HCT116 (cell line): ENCODE measurements at regions not wholly inside any gene's neighbourhood (a gene's known extent, or its start where the extent isn't known, plus 50 kb on each side); places are given as distances from the start of the nearest gene placed in this dataset.

Source experiments
- ATAC-seq: fragments of 200-7000 bp; cut with Tn5 transposase; 2 replicates; pipeline ENCODE4 v1.9.1; 2020; ENCODE audit warnings: mild to moderate bottlenecking, moderate library complexity
- BruUV-seq: library from RNA; stranded (reverse); fragments of 400-500 nt; replicated peaks from 2 replicates; lab custom pipeline; 2021; lab: Mats Ljungman, UMichigan
- CTCF ChIA-PET: fragments of 300-600 bp; sonication (Branson Sonifier 250); formaldehyde crosslinking; loops from one replicate; lab custom pipeline; 2021; ENCODE audit warnings: antibody characterized with exemption; lab: Charles Lee
- POLR2A ChIA-PET: fragments of 300-600, 350-600 bp; sonication (Branson Sonifier 250); formaldehyde crosslinking; loops from one replicate; lab custom pipeline; 2021; ENCODE audit warnings: antibody characterized with exemption; lab: Charles Lee
- RAD21 ChIA-PET, 2 experiments: fragments of 300-600 bp; sonication (Branson Sonifier 250); formaldehyde crosslinking; loops; one replicate each; lab custom pipeline; 2023; ENCODE audit warnings: low total read pairs in 2 of 2; ENCODE audit not compliant: uncharacterized antibody in 2 of 2, unreplicated experiment in 2 of 2, low non-redundant PET in 1 of 2; lab: Charles Lee
- DNase-seq: peaks from one replicate; pipeline ENCODE4 v3.0.0-alpha.2; 2010; ENCODE audit warnings: low read depth, low spot score
- H2AFZ ChIP-seq: fragments of 200-600 bp; shearing (Covaris generic), sonication (generic); 2 replicates; pipeline ENCODE4 v1.6.1; 2017; ENCODE audit warnings: low read depth, mixed run types, mixed read lengths, antibody characterized with exemption, low read length; ENCODE audit not compliant: poor library complexity, severe bottlenecking
- H3K27ac ChIP-seq: 2 replicates; pipeline ENCODE4 v1.5.1; 2012; ENCODE audit warnings: low read depth, low read length
- H3K27me3 ChIP-seq: fragments of 200-600 bp; sonication (generic); 2 replicates; pipeline ENCODE4 v1.6.1; 2016; ENCODE audit warnings: mixed run types, low read length, mixed read lengths; ENCODE audit not compliant: insufficient read depth
- H3K36me3 ChIP-seq, 2 experiments: fragments of 200-500 bp in 1 of 2; fragments of 200-600 bp in 1 of 2; sonication (Bioruptor generic) in 1 of 2; sonication (generic) in 1 of 2; 2 replicates each; pipeline versions ENCODE4 v1.5.1 to v1.6.1; 2014 to 2016; ENCODE audit warnings: low read length in 2 of 2, inconsistent platforms in 1 of 2, mixed read lengths in 1 of 2, mixed run types in 1 of 2; ENCODE audit not compliant: insufficient read depth in 2 of 2, control insufficient read depth in 1 of 2
- H3K4me1 ChIP-seq, 2 experiments: fragments of 200-600 bp in 1 of 2; sonication (generic) in 1 of 2; 2 replicates each; pipeline versions ENCODE4 v1.5.1 to v1.6.1; 2012 to 2017; ENCODE audit warnings: low read length in 2 of 2, inconsistent platforms in 1 of 2, mild to moderate bottlenecking in 1 of 2, mixed read lengths in 1 of 2, mixed run types in 1 of 2, moderate library complexity in 1 of 2; ENCODE audit not compliant: insufficient read depth in 2 of 2, control insufficient read depth in 1 of 2
- H3K4me2 ChIP-seq: fragments of 200-600 bp; sonication (generic); 2 replicates; pipeline ENCODE4 v1.6.1; 2017; ENCODE audit warnings: mixed run types, low read length, mixed read lengths
- H3K4me3 ChIP-seq, 2 experiments: fragments of 200-600 bp in 1 of 2; sonication (generic) in 1 of 2; replicated peaks in 1 of 2; 2 replicates each; pipeline ENCODE4 v1.5.1; 2011 to 2016; ENCODE audit warnings: low read length in 2 of 2, control low read depth in 1 of 2, low read depth in 1 of 2, mild to moderate bottlenecking in 1 of 2, mixed read lengths in 1 of 2, mixed run types in 1 of 2
- H3K79me2 ChIP-seq: fragments of 200-600 bp; sonication (generic); 2 replicates; pipeline ENCODE4 v1.6.1; 2017; ENCODE audit warnings: mild to moderate bottlenecking, mixed run types, low read length, moderate library complexity, mixed read lengths; ENCODE audit not compliant: insufficient read depth
- H3K9ac ChIP-seq: fragments of 200-600 bp; sonication (generic); 2 replicates; pipeline ENCODE4 v1.6.1; 2016; ENCODE audit warnings: low read length, mixed read lengths
- H3K9me2 ChIP-seq: fragments of 200-600 bp; sonication (generic), shearing (Covaris generic); 2 replicates; pipeline ENCODE4 v1.6.1; 2017; ENCODE audit warnings: mixed run types, mild to moderate bottlenecking, moderate library complexity; ENCODE audit not compliant: insufficient read depth
- H3K9me3 ChIP-seq, 2 experiments: fragments of 200-500 bp in 1 of 2; fragments of 200-600 bp in 1 of 2; sonication (Bioruptor generic) in 1 of 2; sonication (generic) in 1 of 2; 2 replicates each; pipeline ENCODE4 v1.6.1; 2014 to 2017; ENCODE audit warnings: low read length in 2 of 2, mixed read lengths in 2 of 2, inconsistent platforms in 1 of 2, low read depth in 1 of 2, mild to moderate bottlenecking in 1 of 2, mixed run types in 1 of 2, moderate library complexity in 1 of 2; ENCODE audit not compliant: control insufficient read depth in 1 of 2, insufficient read depth in 1 of 2
- H4K20me1 ChIP-seq: fragments of 200-600 bp; sonication (generic), shearing (Covaris generic); 2 replicates; pipeline ENCODE4 v1.6.1; 2017; ENCODE audit warnings: mixed run types, mild to moderate bottlenecking, moderate library complexity; ENCODE audit not compliant: insufficient read depth
- CTCF ChIP-seq, 3 experiments: fragments of 200-600 bp in 1 of 3; sonication (generic) in 1 of 3; IDR thresholded peaks in 2 of 3; conservative IDR thresholded peaks in 1 of 3; 2 replicates each; pipeline ENCODE4 v1.5.1; 2012 to 2017; ENCODE audit warnings: low read depth in 2 of 3, low read length in 2 of 3, antibody characterized with exemption in 1 of 3, borderline replicate concordance in 1 of 3, control low read depth in 1 of 3, mild to moderate bottlenecking in 1 of 3, mixed read lengths in 1 of 3, mixed run types in 1 of 3, moderate library complexity in 1 of 3; ENCODE audit not compliant: insufficient read depth in 1 of 3
- EGR1 ChIP-seq: IDR thresholded peaks from 2 replicates; pipeline ENCODE4 v1.6.1; 2012; ENCODE audit warnings: low read depth
- ELF1 ChIP-seq: IDR thresholded peaks from 2 replicates; pipeline ENCODE4 v1.6.1; 2012; ENCODE audit warnings: low read depth, borderline replicate concordance
- EZH2 ChIP-seq: fragments of 200-600 bp; sonication (generic); IDR thresholded peaks from 2 replicates; pipeline ENCODE4 v1.6.1; 2017; ENCODE audit warnings: antibody characterized with exemption, mixed run types
- EZH2phosphoT487 ChIP-seq: fragments of 200-600 bp; IDR thresholded peaks from 2 replicates; pipeline ENCODE4 v1.6.1; 2018; ENCODE audit warnings: antibody characterized with exemption, borderline replicate concordance
- FOSL1 ChIP-seq: IDR thresholded peaks from 2 replicates; pipeline ENCODE4 v1.6.1; 2012; ENCODE audit warnings: low read depth
- JUND ChIP-seq: IDR thresholded peaks from 2 replicates; pipeline ENCODE4 v1.6.1; 2012
- MAX ChIP-seq: IDR thresholded peaks from 2 replicates; pipeline ENCODE4 v1.6.1; 2012
- POLR2A ChIP-seq: IDR thresholded peaks from 2 replicates; pipeline ENCODE4 v1.7.0; 2011; ENCODE audit warnings: borderline replicate concordance; ENCODE audit not compliant: insufficient read depth, insufficient read length; ENCODE audit errors: extremely low read depth
- POLR2AphosphoS5 ChIP-seq: IDR thresholded peaks from 2 replicates; pipeline ENCODE4 v1.6.1; 2011; ENCODE audit warnings: mild to moderate bottlenecking, low read depth, low read length, moderate library complexity
- RAD21 ChIP-seq: IDR thresholded peaks from 2 replicates; pipeline ENCODE4 v1.6.1; 2012; ENCODE audit warnings: low read depth, mild to moderate bottlenecking
- SIN3A ChIP-seq: IDR thresholded peaks from 2 replicates; pipeline ENCODE4 v1.6.1; 2012; ENCODE audit warnings: low read depth
- SP1 ChIP-seq: IDR thresholded peaks from 2 replicates; pipeline ENCODE4 v1.6.1; 2012; ENCODE audit warnings: low read depth
- SRF ChIP-seq: IDR thresholded peaks from 2 replicates; pipeline ENCODE4 v1.6.1; 2012; ENCODE audit warnings: low read depth
- TCF7L2 ChIP-seq: IDR thresholded peaks from 2 replicates; pipeline ENCODE4 v1.7.0; 2011; ENCODE audit warnings: borderline replicate concordance, inconsistent platforms; ENCODE audit not compliant: insufficient read depth, insufficient read length; ENCODE audit errors: extremely low read depth
- ZBTB33 ChIP-seq: IDR thresholded peaks from 2 replicates; pipeline ENCODE4 v1.6.1; 2011; ENCODE audit warnings: mild to moderate bottlenecking, low read length, moderate library complexity; ENCODE audit not compliant: insufficient replicate concordance; ENCODE audit errors: extremely low read depth
- intact Hi-C: fragments of 100-400 bp; cut with micrococcal nuclease; formaldehyde crosslinking; loops from 2 replicates; pipeline ENCODE4 v1.10.0; 2022

GRCh38 chr12:76138656-76139055 is 54.2 kb upstream of the NAP1L1 start:
- ChIA-PET CTCF (no interaction called here), RAD21 (no interaction called here), POLR2A (no interaction called here)
- no peaks in the 10 kb centered on the region for H3K36me3 ChIP-seq
- intact Hi-C loops, result no loop called here
- H2AFZ ChIP-seq, result no peak overlapping the region
- H3K9me3 ChIP-seq, result no peaks in the 10 kb centered on the region
- DNase-seq, result no peak
- H3K9ac ChIP-seq, result no peak overlapping the region
- TF ChIP-seq EGR1, result no peak
- TF ChIP-seq POLR2AphosphoS5, result no peak
- TF ChIP-seq ELF1, result no peak
- TF ChIP-seq TCF7L2, result no peak
- H3K27ac ChIP-seq, result no peak overlapping the region
- H3K79me2 ChIP-seq, result no peaks in the 10 kb centered on the region
- no peaks in the 10 kb centered on the region for H3K27me3 ChIP-seq
- no TSS peak for BruUV-seq
- H3K9me2 ChIP-seq, result no peaks in the 10 kb centered on the region
- no peak overlapping the region for H3K4me3 ChIP-seq
- H3K4me1 ChIP-seq, result no peaks in the 10 kb centered on the region
- H3K4me2 ChIP-seq, result no peak overlapping the region
- ATAC-seq, result no peak
- H4K20me1 ChIP-seq, result no peaks in the 10 kb centered on the region

GRCh38 chr12:76137606-76138005 is 53.1 kb upstream of the NAP1L1 start:
- H3K4me3 ChIP-seq, result no peak overlapping the region
- H2AFZ ChIP-seq, result no peak overlapping the region
- ChIA-PET CTCF (no interaction called here), POLR2A (no interaction called here), RAD21 (no interaction called here)
- H3K27me3 ChIP-seq, result no peaks in the 10 kb centered on the region
- intact Hi-C loops, result no loop called here
- H3K27ac ChIP-seq, result no peak overlapping the region
- no peaks in the 10 kb centered on the region for H3K4me1 ChIP-seq
- H4K20me1 ChIP-seq, result no peaks in the 10 kb centered on the region
- H3K9me3 ChIP-seq, result no peaks in the 10 kb centered on the region
- no peak overlapping the region for H3K4me2 ChIP-seq
- H3K79me2 ChIP-seq, result no peaks in the 10 kb centered on the region
- no peaks in the 10 kb centered on the region for H3K9me2 ChIP-seq
- no peaks in the 10 kb centered on the region for H3K36me3 ChIP-seq
- DNase-seq, result no peak
- ATAC-seq, result no peak
- no TSS peak for BruUV-seq
- H3K9ac ChIP-seq, result no peak overlapping the region
- no peak for TF ChIP-seq EZH2phosphoT487
- no peak for TF ChIP-seq SP1
- no peak for TF ChIP-seq FOSL1
- TF ChIP-seq POLR2A, result no peak
- no peak for TF ChIP-seq EGR1
- TF ChIP-seq SIN3A, result no peak
- no peak for TF ChIP-seq ZBTB33
- no peak for TF ChIP-seq CTCF (IDR thresholded peaks at IDR 0.05 in 2 of 3, conservative IDR thresholded peaks at IDR 0.05 in 1 of 3; ENCODE audit: borderline replicate concordance in 1 of 3, insufficient read depth in 1 of 3, low read depth in 2 of 3, low read length in 2 of 3)
- no peak for TF ChIP-seq EZH2
- TF ChIP-seq JUND, result no peak
- no peak for TF ChIP-seq MAX
- TF ChIP-seq RAD21, result no peak
- no peak for TF ChIP-seq ELF1
- TF ChIP-seq SRF, result no peak
